NB4 (cell line): ENCODE measurements at regions not wholly inside any gene's neighbourhood (a gene's known extent, or its start where the extent isn't known, plus 50 kb on each side); places are given as distances from the start of the nearest gene placed in this dataset.

Source experiments
- CTCF ChIP-seq: IDR thresholded peaks from one replicate; pipeline ENCODE4 v1.5.1; 2012; ENCODE audit warnings: low read depth, low read length
- POLR2A ChIP-seq: IDR thresholded peaks from 2 replicates; pipeline ENCODE4 v1.6.1; 2011; ENCODE audit warnings: mild to moderate bottlenecking; ENCODE audit not compliant: insufficient read length; ENCODE audit errors: extremely low read depth

GRCh38 chr4:19562456-19562855, 689.2 kb upstream of the SLIT2 start:
- TF ChIP-seq CTCF, result no peak
- no peak for TF ChIP-seq POLR2A
